Testis (tissue), 2 donors: ENCODE measurements at regions not wholly inside any gene's neighbourhood (a gene's known extent, or its start where the extent isn't known, plus 50 kb on each side); places are given as distances from the start of the nearest gene placed in this dataset.

Source experiments
- CTCF ChIP-seq, 3 experiments: fragments of 450-650 bp in 2 of 3; fragments of 200-600 bp in 1 of 3; sonication (generic) in 1 of 3; IDR thresholded peaks; one replicate each; pipeline ENCODE4 v1.5.1; 2016 to 2019; ENCODE audit warnings: antibody characterized with exemption in 3 of 3, mild to moderate bottlenecking in 2 of 3, moderate library complexity in 1 of 3
- POLR2A ChIP-seq: fragments of 450-650 bp; IDR thresholded peaks from one replicate; pipeline ENCODE4 v1.6.1; 2017; ENCODE audit warnings: antibody characterized with exemption, mild to moderate bottlenecking, moderate library complexity

DNA sequence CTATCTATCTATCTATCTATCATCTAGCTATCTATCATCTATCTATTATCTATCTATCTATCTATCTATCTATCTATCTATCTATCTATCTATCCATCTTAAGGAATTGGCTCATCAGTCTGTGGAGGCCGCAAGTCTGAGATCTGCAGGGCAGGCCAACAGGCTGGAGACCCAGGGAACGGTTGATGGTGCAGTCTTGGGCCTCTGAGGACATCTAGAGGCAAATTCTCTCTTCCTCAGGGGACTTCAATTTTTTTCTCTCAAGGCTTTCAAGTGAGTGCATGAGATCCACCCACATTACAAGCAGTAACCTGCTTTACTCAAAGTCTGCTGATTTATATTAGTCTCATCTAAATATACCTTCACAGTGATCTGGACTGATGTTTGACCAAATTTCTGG, 197.0 kb downstream of the GLRX3 start:
- TF ChIP-seq CTCF (IDR thresholded peaks at IDR 0.05) (no peak), POLR2A (no peak)
